HG02981 (cell line): ENCODE measurements at regions not wholly inside any gene's neighbourhood (a gene's known extent, or its start where the extent isn't known, plus 50 kb on each side); places are given as distances from the start of the nearest gene placed in this dataset.
"Not testable (repeated sequence)": the region's sequence is repeated elsewhere in the genome, so short reads cannot be mapped to it uniquely, and the experiment has no call there.

ENCODE experiments used
- ATAC-seq: cut with Tn5 transposase; IDR thresholded peaks from one replicate; pipeline ENCODE4 v1.9.1; 2021; ENCODE audit warnings: mild to moderate bottlenecking, moderate library complexity; ENCODE audit not compliant: unreplicated experiment

- ATAC-seq, result not testable (repeated sequence)
These were observed 64.0 kb upstream of the PLEKHM1 start for GRCh38 chr17:45554479-45554878.

GRCh38 chr17:45558821-45559220 lies 68.3 kb upstream of the PLEKHM1 start:
- ATAC-seq, result not testable (repeated sequence)

- not testable (repeated sequence) for ATAC-seq
These were observed 72.3 kb upstream of the PLEKHM1 start for GRCh38 chr17:45562868-45563267.

GRCh38 chr17:45563283-45563682 lies 72.8 kb upstream of the PLEKHM1 start:
- ATAC-seq, result not testable (repeated sequence)

- not testable (repeated sequence) for ATAC-seq
These were observed 77.8 kb upstream of the PLEKHM1 start for GRCh38 chr17:45568275-45568674.

- ATAC-seq, result not testable (repeated sequence)
These were observed 82.8 kb upstream of the PLEKHM1 start for GRCh38 chr17:45573326-45573725.

- ATAC-seq, result no peak
These were observed 83.6 kb upstream of the PLEKHM1 start for GRCh38 chr17:45573924-45574770.

GRCh38 chr17:45575126-45575885 lies 84.8 kb upstream of the PLEKHM1 start:
- ATAC-seq, result no peak

- not testable (repeated sequence) for ATAC-seq
These were observed 86.2 kb upstream of the PLEKHM1 start for GRCh38 chr17:45576527-45577307.

GRCh38 chr17:45577571-45578279 lies 87.2 kb upstream of the PLEKHM1 start:
- no peak for ATAC-seq

- ATAC-seq, result no peak
These were observed 88.3 kb upstream of the PLEKHM1 start for GRCh38 chr17:45578516-45579455.

GRCh38 chr17:45579529-45580495 lies 89.3 kb upstream of the PLEKHM1 start:
- ATAC-seq, result no peak

GRCh38 chr17:45580924-45581323 lies 90.4 kb upstream of the PLEKHM1 start:
- no peak for ATAC-seq

GRCh38 chr17:45581860-45582259 lies 91.3 kb upstream of the PLEKHM1 start:
- ATAC-seq, result no peak

- ATAC-seq, result peak; percentile 53
These were observed 93.8 kb upstream of the PLEKHM1 start for GRCh38 chr17:45584092-45585036.

- peak; percentile 59 for ATAC-seq
These were observed 94.7 kb upstream of the PLEKHM1 start for GRCh38 chr17:45585037-45585733.
